Stomach (tissue), 8 donors: ENCODE measurements at regions not wholly inside any gene's neighbourhood (a gene's known extent, or its start where the extent isn't known, plus 50 kb on each side); places are given as distances from the start of the nearest gene placed in this dataset.
"Not testable (repeated sequence)": the region's sequence is repeated elsewhere in the genome, so short reads cannot be mapped to it uniquely, and the experiment has no call there.

Experiments
- DNase-seq, 2 donors: peaks; one replicate each; pipeline versions ENCODE4 v3.0.0 to v3.0.0-alpha.2; 2013 to 2019
- H3K27ac ChIP-seq, 5 donors: fragments of 200-600 bp in 4 of 5; sonication (generic) in 4 of 5; one replicate each; pipeline ENCODE4 v1.5.1; 2013 to 2019; ENCODE audit warnings: mild to moderate bottlenecking in 1 of 5, moderate library complexity in 1 of 5
- H3K27me3 ChIP-seq, 3 donors: fragments of 200-600 bp; sonication (generic); one replicate each; pipeline ENCODE4 v1.5.1; 2017 to 2019; ENCODE audit warnings: mixed run types in 1 of 3
- H3K36me3 ChIP-seq, 4 donors: fragments of 200-600 bp; sonication (generic); 1 replicate in 3 of 4; 2 replicates in 1 of 4; pipeline ENCODE4 v1.5.1; 2016 to 2019
- H3K4me1 ChIP-seq, 4 donors: fragments of 200-600 bp; sonication (generic); one replicate each; pipeline ENCODE4 v1.5.1; 2016 to 2019
- H3K4me3 ChIP-seq, 4 donors: fragments of 200-600 bp; sonication (generic) in 3 of 4; one replicate each; pipeline ENCODE4 v1.5.1; 2016 to 2019; ENCODE audit warnings: mild to moderate bottlenecking in 1 of 4
- H3K9me3 ChIP-seq, 4 donors: fragments of 200-600 bp; sonication (generic); one replicate each; pipeline ENCODE4 v1.5.1; 2016 to 2019
- EP300 ChIP-seq: sonication (generic); formaldehyde crosslinking; IDR thresholded peaks from one replicate; pipeline ENCODE4 v1.6.1; 2017; ENCODE audit warnings: antibody characterized with exemption
- POLR2A ChIP-seq, 4 donors: fragments of 450-650 bp; IDR thresholded peaks; one replicate each; pipeline ENCODE4 v1.6.1; 2016; ENCODE audit warnings: antibody characterized with exemption in 4 of 4, control low read depth in 2 of 4, mild to moderate bottlenecking in 1 of 4, moderate library complexity in 1 of 4
- POLR2AphosphoS5 ChIP-seq, 3 donors: sonication (generic); formaldehyde crosslinking; IDR thresholded peaks; one replicate each; pipeline ENCODE4 v1.6.1; 2016; ENCODE audit warnings: antibody characterized with exemption in 3 of 3
- WGBS, 5 donors: extraction: QIAGEN DNeasy Blood & Tissue Kit in 3 of 5; methylation state at CpG; one replicate each; pipeline versions ENCODE4 v1.1.5 to v1.1.7; 2013 to 2018; 5-methylcytosine and 5-hydroxymethylcytosine counted together
- intact Hi-C: fragments of 100-400 bp; cut with DNase I; formaldehyde crosslinking; loops from one replicate; pipeline ENCODE4 v1.15.1; 2023; ENCODE audit warnings: low total_unique reads
- TF ChIP-seq, protein P1 (sequence below), 7 experiments: fragments of 450-650 bp in 4 of 7; fragments of 200-600 bp in 3 of 7; sonication (generic) in 3 of 7; IDR thresholded peaks; one replicate each; pipeline ENCODE4 v1.5.1; 2016 to 2019; ENCODE audit warnings: antibody characterized with exemption in 7 of 7, control low read depth in 2 of 7, mild to moderate bottlenecking in 1 of 7
- donor health status: healthy with polysubstance abuse.
- donor health status: Bipolar disorder and iron deficiency.
- donor health status: healthy.

DNA sequence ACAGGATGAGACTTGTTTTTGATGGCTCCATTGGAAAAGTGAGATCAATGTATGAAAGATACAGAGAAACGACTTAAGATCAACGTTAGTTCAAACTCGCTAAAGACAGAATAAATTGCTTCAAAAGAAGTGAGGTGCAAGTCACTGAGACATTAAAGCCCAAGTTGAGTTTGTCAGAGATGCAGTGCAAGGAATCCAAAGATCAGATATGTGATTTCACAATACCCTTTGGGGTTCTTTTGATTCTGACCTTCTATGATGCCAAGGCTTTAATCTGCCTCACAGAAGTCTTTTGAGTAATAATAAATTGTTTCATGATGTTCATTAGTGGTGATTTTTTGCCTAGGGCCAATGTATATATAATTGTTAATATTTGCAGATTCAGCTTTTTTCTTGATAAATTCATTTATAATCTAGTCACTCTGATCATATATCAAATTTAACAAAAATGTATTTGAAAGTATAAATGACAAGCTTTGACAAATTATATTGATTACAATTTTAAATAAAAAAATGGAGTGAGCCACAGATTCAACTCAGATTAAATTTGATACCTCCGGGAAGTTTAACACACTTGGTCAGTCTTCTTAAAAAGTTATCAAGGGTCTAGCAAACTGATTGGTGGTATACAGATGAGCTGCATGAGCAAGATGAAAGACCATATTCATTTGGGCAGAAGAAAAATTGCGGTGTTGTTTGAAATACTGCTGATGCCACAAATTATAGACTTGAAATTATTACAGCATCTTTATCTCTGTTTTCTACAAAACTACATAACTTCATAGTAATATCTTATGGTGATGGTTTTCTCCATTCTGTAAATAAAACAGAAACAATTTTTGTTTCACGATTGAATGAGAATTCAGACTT is 144.8 kb upstream of the FAR2 start:
- DNase-seq: no peak
- no peaks in the 10 kb centered on the region for H3K36me3 ChIP-seq
- no peaks in the 10 kb centered on the region for H3K27me3 ChIP-seq
- no peak overlapping the region for H3K27ac ChIP-seq
- intact Hi-C loops: no loop called here
- no peak overlapping the region for H3K4me3 ChIP-seq
- H3K9me3 ChIP-seq: no peaks in the 10 kb centered on the region
- WGBS, 5 donors: 82 to 92% (median 90%) methylated on average over 6 of the region's 6 CpGs
- no peaks in the 10 kb centered on the region for H3K4me1 ChIP-seq
- TF ChIP-seq POLR2A (IDR thresholded peaks at IDR 0.05) (no peak), EP300 (no peak), POLR2AphosphoS5 (IDR thresholded peaks at IDR 0.05) (no peak)
- TF ChIP-seq, protein P1, sequence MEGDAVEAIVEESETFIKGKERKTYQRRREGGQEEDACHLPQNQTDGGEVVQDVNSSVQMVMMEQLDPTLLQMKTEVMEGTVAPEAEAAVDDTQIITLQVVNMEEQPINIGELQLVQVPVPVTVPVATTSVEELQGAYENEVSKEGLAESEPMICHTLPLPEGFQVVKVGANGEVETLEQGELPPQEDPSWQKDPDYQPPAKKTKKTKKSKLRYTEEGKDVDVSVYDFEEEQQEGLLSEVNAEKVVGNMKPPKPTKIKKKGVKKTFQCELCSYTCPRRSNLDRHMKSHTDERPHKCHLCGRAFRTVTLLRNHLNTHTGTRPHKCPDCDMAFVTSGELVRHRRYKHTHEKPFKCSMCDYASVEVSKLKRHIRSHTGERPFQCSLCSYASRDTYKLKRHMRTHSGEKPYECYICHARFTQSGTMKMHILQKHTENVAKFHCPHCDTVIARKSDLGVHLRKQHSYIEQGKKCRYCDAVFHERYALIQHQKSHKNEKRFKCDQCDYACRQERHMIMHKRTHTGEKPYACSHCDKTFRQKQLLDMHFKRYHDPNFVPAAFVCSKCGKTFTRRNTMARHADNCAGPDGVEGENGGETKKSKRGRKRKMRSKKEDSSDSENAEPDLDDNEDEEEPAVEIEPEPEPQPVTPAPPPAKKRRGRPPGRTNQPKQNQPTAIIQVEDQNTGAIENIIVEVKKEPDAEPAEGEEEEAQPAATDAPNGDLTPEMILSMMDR (IDR thresholded peaks at IDR 0.05): no peak

DNA sequence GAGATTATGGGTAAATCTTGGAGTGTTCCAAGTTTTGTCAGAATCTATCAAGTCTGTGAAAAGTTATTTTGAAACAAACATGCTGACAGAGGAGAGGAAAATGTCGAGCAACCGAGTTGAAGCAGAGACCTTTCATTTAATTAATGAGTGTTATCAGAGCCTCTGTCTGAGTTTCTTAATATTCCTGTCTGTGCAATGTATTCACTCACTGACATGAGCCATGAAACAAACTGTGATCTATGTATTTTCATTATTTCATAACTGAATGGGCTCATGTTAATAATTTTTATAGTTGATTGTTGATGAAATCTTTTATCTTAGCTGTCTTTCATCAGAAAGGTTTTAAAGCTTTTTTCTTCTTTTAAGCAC is 144.2 kb upstream of the FAR2 start:
- Histone ChIP-seq H3K27me3 (no peaks in the 10 kb centered on the region), H3K4me1 (no peaks in the 10 kb centered on the region), H3K36me3 (no peaks in the 10 kb centered on the region), H3K4me3 (no peak overlapping the region), H3K27ac (no peak overlapping the region), H3K9me3 (no peaks in the 10 kb centered on the region)
- WGBS, 5 donors: 63 to 74% (median 66%) methylated on average over 2 of the region's 2 CpGs
- no peak for DNase-seq
- no peak for TF ChIP-seq POLR2A (IDR thresholded peaks at IDR 0.05)
- no peak for TF ChIP-seq EP300
- no peak for TF ChIP-seq POLR2AphosphoS5 (IDR thresholded peaks at IDR 0.05)
- TF ChIP-seq, protein P1 (IDR thresholded peaks at IDR 0.05): no peak
- intact Hi-C loops: no loop called here

DNA sequence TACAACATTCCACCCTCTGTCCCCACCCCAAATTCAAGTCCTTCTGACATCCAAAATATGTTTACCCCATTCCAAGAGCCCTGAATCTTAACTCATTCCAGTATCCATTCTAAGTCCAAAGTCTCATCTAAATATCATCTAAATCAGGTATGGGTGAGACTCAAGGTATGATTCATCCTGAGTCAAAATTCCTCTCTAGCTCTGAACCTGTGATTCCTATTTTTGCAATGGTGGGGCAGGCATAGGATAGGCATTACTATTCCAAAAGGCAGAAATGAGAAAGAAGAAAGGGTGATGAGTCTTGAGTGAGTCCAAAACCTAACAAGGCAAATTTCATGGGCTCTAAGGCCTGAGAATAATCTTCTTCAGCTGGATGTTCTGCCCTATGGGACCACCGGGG is 140.3 kb upstream of the FAR2 start:
- H3K9me3 ChIP-seq: no peaks in the 10 kb centered on the region
- no peak overlapping the region for H3K27ac ChIP-seq
- TF ChIP-seq EP300: no peak
- TF ChIP-seq POLR2A (IDR thresholded peaks at IDR 0.05): no peak
- TF ChIP-seq POLR2AphosphoS5 (IDR thresholded peaks at IDR 0.05): no peak
- TF ChIP-seq, protein P1 (IDR thresholded peaks at IDR 0.05): no peak
- H3K36me3 ChIP-seq: no peaks in the 10 kb centered on the region
- H3K27me3 ChIP-seq: no peaks in the 10 kb centered on the region
- H3K4me1 ChIP-seq: no peaks in the 10 kb centered on the region
- intact Hi-C loops: no loop called here
- no peak overlapping the region for H3K4me3 ChIP-seq
- no peak for DNase-seq
- WGBS, 5 donors: 92 to 100% (median 100%) methylated on average over 1 of the region's 1 CpG

DNA sequence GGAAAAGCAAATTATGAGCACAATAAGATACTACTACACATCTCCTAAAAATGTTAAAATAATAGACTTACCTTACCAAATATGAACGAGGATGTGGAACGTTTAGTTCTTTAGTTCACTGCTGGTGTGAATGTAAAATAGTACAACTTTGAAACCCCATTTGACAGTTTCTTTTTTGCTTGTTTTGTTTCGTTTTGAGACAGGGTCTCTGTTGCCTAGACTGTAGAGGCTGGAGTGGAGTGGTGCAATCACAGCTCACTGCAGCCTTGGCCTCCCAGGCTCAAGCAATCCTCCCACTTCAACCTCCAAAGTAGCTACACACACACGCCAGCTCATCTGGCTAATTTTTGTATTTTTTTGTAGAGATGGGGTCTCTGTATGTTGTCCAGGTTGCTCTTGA is 136.4 kb upstream of the FAR2 start:
- H3K36me3 ChIP-seq: no peaks in the 10 kb centered on the region
- intact Hi-C loops: no loop called here
- H3K4me1 ChIP-seq: no peaks in the 10 kb centered on the region
- no peak for DNase-seq
- no peaks in the 10 kb centered on the region for H3K27me3 ChIP-seq
- TF ChIP-seq POLR2AphosphoS5 (IDR thresholded peaks at IDR 0.05): no peak
- TF ChIP-seq, protein P1 (IDR thresholded peaks at IDR 0.05): no peak
- no peak for TF ChIP-seq EP300
- no peak for TF ChIP-seq POLR2A (IDR thresholded peaks at IDR 0.05)
- H3K9me3 ChIP-seq: no peaks in the 10 kb centered on the region
- no peak overlapping the region for H3K27ac ChIP-seq
- 69 to 79% (median 78%) methylated on average over 4 of the region's 4 CpGs for WGBS, 5 donors
- H3K4me3 ChIP-seq: no peak overlapping the region

DNA sequence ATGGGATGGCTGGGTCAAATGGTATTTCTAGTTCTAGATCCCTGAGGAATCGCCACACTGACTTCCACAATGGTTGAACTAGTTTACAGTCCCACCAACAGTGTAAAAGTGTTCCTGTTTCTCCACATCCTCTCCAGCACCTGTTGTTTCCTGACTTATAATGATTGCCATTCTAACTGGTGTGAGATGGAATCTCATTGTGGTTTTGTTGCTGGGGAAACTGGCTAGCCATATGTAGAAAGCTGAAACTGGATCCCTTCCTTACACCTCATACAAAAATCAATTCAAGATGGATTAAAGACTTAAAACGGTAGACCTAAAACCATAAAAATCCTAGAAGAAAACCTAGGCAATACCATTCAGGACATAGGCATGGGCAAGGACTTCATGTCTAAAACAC is 131.5 kb upstream of the FAR2 start:
- intact Hi-C loops, H3K4me1 ChIP-seq: not testable (repeated sequence)

More for the DNA sequence above, 131.5 kb upstream of the FAR2 start:
- H3K27me3 ChIP-seq, H3K9me3 ChIP-seq, H3K27ac ChIP-seq, DNase-seq, H3K36me3 ChIP-seq, H3K4me3 ChIP-seq: not testable (repeated sequence)
- 92 to 100% (median 97%) methylated on average over 1 to 2 of the region's 2 CpGs for WGBS, 5 donors
